ENCODE measurements at regions not wholly inside any gene's neighbourhood (a gene's known extent, or its start where the extent isn't known, plus 50 kb on each side); places are given as distances from the start of the nearest gene placed in this dataset.

- Histone ChIP-seq H3K79me2 (ENCODE audit: insufficient read depth, low read length) (no peaks in the 10 kb centered on the region), H2AFZ (ENCODE audit: low read depth, low read length, poor library complexity, severe bottlenecking) (no peak overlapping the region), H3K9me2 (ENCODE audit: insufficient read depth) (no peaks in the 10 kb centered on the region), H3K9ac (ENCODE audit: low read length) (no peak overlapping the region), H3K27ac (ENCODE audit: low read depth, low read length) (no peak overlapping the region), H4K20me1 (ENCODE audit: insufficient read depth) (no peaks in the 10 kb centered on the region), H3K27me3 (ENCODE audit: insufficient read depth, low read length) (no peaks in the 10 kb centered on the region), H3K36me3 (ENCODE audit: control insufficient read depth in 1 of 2, insufficient read depth in 2 of 2, low read length in 2 of 2) (no peaks in the 10 kb centered on the region), H3K4me2 (ENCODE audit: low read length) (no peak overlapping the region), H3K4me3 (replicated peaks in 1 of 2; ENCODE audit: low read depth in 1 of 2, low read length in 2 of 2) (no peak overlapping the region), H3K9me3 (ENCODE audit: control insufficient read depth in 1 of 2, insufficient read depth in 1 of 2, low read depth in 1 of 2, low read length in 2 of 2) (no peaks in the 10 kb centered on the region), H3K4me1 (ENCODE audit: control insufficient read depth in 1 of 2, insufficient read depth in 2 of 2, low read length in 2 of 2) (no peaks in the 10 kb centered on the region)
- RAD21 ChIA-PET (ENCODE audit: low non-redundant PET in 1 of 2, low total read pairs in 2 of 2, uncharacterized antibody in 2 of 2, unreplicated experiment in 2 of 2), result no interaction called here
- no peak for TF ChIP-seq REST (IDR thresholded peaks at IDR 0.05; ENCODE audit: low read depth)
- intact Hi-C loops (cut with micrococcal nuclease), result no loop called here
- no peak for ATAC-seq
- BruUV-seq (replicated peaks), result no TSS peak
- DNase-seq (ENCODE audit: low read depth, low spot score), result no peak
- POLR2A ChIA-PET, result no interaction called here
- CTCF ChIA-PET, result no interaction called here
Measured at GRCh38 chrX:131958724-131959123, 64.4 kb upstream of the STK26 start.

- ChIA-PET RAD21 (ENCODE audit: low non-redundant PET in 1 of 2, low total read pairs in 2 of 2, uncharacterized antibody in 2 of 2, unreplicated experiment in 2 of 2) (no interaction called here), POLR2A (no interaction called here), CTCF (no interaction called here)
- no peaks in the 10 kb centered on the region for H3K9me3 ChIP-seq (ENCODE audit: control insufficient read depth in 1 of 2, insufficient read depth in 1 of 2, low read depth in 1 of 2, low read length in 2 of 2)
- H3K4me2 ChIP-seq (ENCODE audit: low read length), result no peak overlapping the region
- no peaks in the 10 kb centered on the region for H3K9me2 ChIP-seq (ENCODE audit: insufficient read depth)
- H3K27me3 ChIP-seq (ENCODE audit: insufficient read depth, low read length), result no peaks in the 10 kb centered on the region
- no peak for ATAC-seq
- intact Hi-C loops (cut with micrococcal nuclease), result no loop called here
- no peaks in the 10 kb centered on the region for H4K20me1 ChIP-seq (ENCODE audit: insufficient read depth)
- no peak overlapping the region for H3K4me3 ChIP-seq (replicated peaks in 1 of 2; ENCODE audit: low read depth in 1 of 2, low read length in 2 of 2)
- no peaks in the 10 kb centered on the region for H3K4me1 ChIP-seq (ENCODE audit: control insufficient read depth in 1 of 2, insufficient read depth in 2 of 2, low read length in 2 of 2)
- no peak overlapping the region for H3K27ac ChIP-seq (ENCODE audit: low read depth, low read length)
- no peak for DNase-seq (ENCODE audit: low read depth, low spot score)
- no peak overlapping the region for H2AFZ ChIP-seq (ENCODE audit: low read depth, low read length, poor library complexity, severe bottlenecking)
- no peak overlapping the region for H3K9ac ChIP-seq (ENCODE audit: low read length)
- no TSS peak for BruUV-seq (replicated peaks)
- no peaks in the 10 kb centered on the region for H3K79me2 ChIP-seq (ENCODE audit: insufficient read depth, low read length)
- no peaks in the 10 kb centered on the region for H3K36me3 ChIP-seq (ENCODE audit: control insufficient read depth in 1 of 2, insufficient read depth in 2 of 2, low read length in 2 of 2)
- no peak for TF ChIP-seq FOSL1 (IDR thresholded peaks at IDR 0.05; ENCODE audit: low read depth)
- TF ChIP-seq TCF7L2 (IDR thresholded peaks at IDR 0.05; ENCODE audit: borderline replicate concordance, extremely low read depth, insufficient read depth, insufficient read length), result no peak
- TF ChIP-seq EZH2 (IDR thresholded peaks at IDR 0.05), result no peak
- no peak for TF ChIP-seq SP1 (IDR thresholded peaks at IDR 0.05; ENCODE audit: low read depth)
- TF ChIP-seq ZBTB33 (IDR thresholded peaks at IDR 0.05; ENCODE audit: extremely low read depth, insufficient replicate concordance, low read length), result no peak
- TF ChIP-seq EGR1 (IDR thresholded peaks at IDR 0.05; ENCODE audit: low read depth), result no peak
- TF ChIP-seq SIN3A (IDR thresholded peaks at IDR 0.05; ENCODE audit: low read depth), result no peak
- TF ChIP-seq REST (IDR thresholded peaks at IDR 0.05; ENCODE audit: low read depth), result no peak
- TF ChIP-seq EZH2phosphoT487 (IDR thresholded peaks at IDR 0.05; ENCODE audit: borderline replicate concordance), result no peak
- no peak for TF ChIP-seq ELF1 (IDR thresholded peaks at IDR 0.05; ENCODE audit: borderline replicate concordance, low read depth)
- TF ChIP-seq RAD21 (IDR thresholded peaks at IDR 0.05; ENCODE audit: low read depth), result no peak
- no peak for TF ChIP-seq ZFX (IDR thresholded peaks at IDR 0.05)
Measured at GRCh38 chrX:131970347-131970746, 52.8 kb upstream of the STK26 start.
